ENCODE measurements at regions not wholly inside any gene's neighbourhood (a gene's known extent, or its start where the extent isn't known, plus 50 kb on each side); places are given as distances from the start of the nearest gene placed in this dataset.
"Not testable (repeated sequence)": the region's sequence is repeated elsewhere in the genome, so short reads cannot be mapped to it uniquely, and the experiment has no call there.

DNA sequence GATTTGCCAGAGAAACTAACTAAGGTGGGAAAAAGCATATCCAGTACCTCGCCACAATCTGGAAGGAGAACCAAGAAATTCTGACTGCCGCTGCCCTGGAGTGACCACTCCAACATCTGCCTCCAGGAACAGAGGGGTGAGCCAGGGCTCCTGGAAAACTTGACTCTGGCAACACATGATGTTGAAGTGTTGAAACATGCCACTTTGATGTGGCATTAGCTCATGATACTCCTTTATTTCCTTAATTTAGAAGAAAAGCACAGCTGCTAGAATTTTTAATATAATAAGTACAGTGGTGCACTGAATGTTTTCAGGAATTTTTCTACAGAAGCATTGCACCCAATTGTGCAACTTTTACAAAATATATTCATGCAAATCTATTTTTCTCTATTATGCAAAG, 109.9 kb upstream of the BCL6 start:
- CTCF ChIA-PET, result interaction anchor here in 1 of 2 donors (0.6 kb wide), 1 partner anchor 690 kb away, joined by 3 read pairs; no protein-coding TSS in a partner anchor
- H3K4me1 Mint-ChIP-seq, result peaks cover 0 to 2% (median 0%) of the 10 kb centered on the region in 3 donors
- H3K4me1 ChIP-seq (ENCODE audit: control insufficient read depth in 1 of 2, extremely low read depth in 1 of 2, insufficient read depth in 2 of 2, low read length in 2 of 2), result no peaks in the 10 kb centered on the region
- peaks cover 3% of the 10 kb centered on the region for H3K9me3 ChIP-seq
- H3K36me3 Mint-ChIP-seq, result no peaks in the 10 kb centered on the region
- no CpG with 5 or more reads among the region's 2 CpGs for WGBS (ENCODE audit: insufficient coverage)
- no peak for ATAC-seq (replicated peaks in 1 of 4)
- no peaks in the 10 kb centered on the region for H3K9me3 Mint-ChIP-seq
- no peak overlapping the region for H3K27ac ChIP-seq (ENCODE audit: low read length)
- no peak overlapping the region for H3K4me3 Mint-ChIP-seq
- no peaks in the 10 kb centered on the region for H3K36me3 ChIP-seq (ENCODE audit: control insufficient read depth in 2 of 2, extremely low read depth in 1 of 2, insufficient read depth in 1 of 2, low read length in 1 of 2)
- H3K27me3 ChIP-seq (replicated peaks in 1 of 2; ENCODE audit: control insufficient read depth in 2 of 2, extremely low read depth in 1 of 2, insufficient read depth in 2 of 2, low read length in 1 of 2), result no peaks in the 10 kb centered on the region
- H3K27me3 Mint-ChIP-seq, result no peaks in the 10 kb centered on the region
- DNase-seq, result no peak
- no peak overlapping the region for H3K27ac Mint-ChIP-seq
- H3K4me3 ChIP-seq (ENCODE audit: control insufficient read depth in 1 of 2, extremely low read depth in 1 of 2, low read length in 1 of 2), result no peak overlapping the region
- POLR2A ChIA-PET, result no interaction called here

DNA sequence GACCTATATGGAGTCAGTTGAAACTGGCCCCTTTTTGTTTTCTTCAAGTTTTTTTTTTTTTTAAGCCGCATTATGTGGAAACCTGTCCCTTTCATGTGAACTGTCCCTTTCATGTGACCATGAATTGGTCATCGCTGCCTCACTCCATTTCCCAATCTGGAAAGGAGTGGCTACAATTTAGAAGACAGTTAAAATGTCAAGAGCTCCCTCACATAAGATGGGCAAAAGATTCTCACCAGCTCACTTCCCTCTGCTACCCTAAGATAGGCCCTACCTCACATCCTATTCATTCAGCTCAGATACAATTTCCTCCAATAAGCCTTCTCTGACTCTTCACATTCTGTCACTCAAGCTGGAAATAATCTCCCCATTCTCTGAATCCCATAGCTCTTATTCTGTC, 111.3 kb upstream of the BCL6 start:
- no peak overlapping the region for H3K27ac Mint-ChIP-seq
- POLR2A ChIA-PET, result interaction anchor here in 1 of 2 donors (0.7 kb wide), 1 partner anchor 147 kb away, joined by 8 read pairs; no protein-coding TSS in a partner anchor
- no peak overlapping the region for H3K4me3 ChIP-seq (ENCODE audit: control insufficient read depth in 1 of 2, extremely low read depth in 1 of 2, low read length in 1 of 2)
- H3K36me3 Mint-ChIP-seq, result no peaks in the 10 kb centered on the region
- no peaks in the 10 kb centered on the region for H3K4me1 ChIP-seq (ENCODE audit: control insufficient read depth in 1 of 2, extremely low read depth in 1 of 2, insufficient read depth in 2 of 2, low read length in 2 of 2)
- peaks cover 3% of the 10 kb centered on the region for H3K9me3 ChIP-seq
- DNase-seq, result no peak
- H3K9me3 Mint-ChIP-seq, result peaks cover 0 to 12% (median 5%) of the 10 kb centered on the region in 3 donors
- H3K27me3 Mint-ChIP-seq, result no peaks in the 10 kb centered on the region
- H3K27me3 ChIP-seq (replicated peaks in 1 of 2; ENCODE audit: control insufficient read depth in 2 of 2, extremely low read depth in 1 of 2, insufficient read depth in 2 of 2, low read length in 1 of 2), result no peaks in the 10 kb centered on the region
- no peak overlapping the region for H3K4me3 Mint-ChIP-seq
- CTCF ChIA-PET, result interaction anchor here in 1 of 2 donors (0.9 kb wide), 1 partner anchor 123 kb away, joined by 3 read pairs; no protein-coding TSS in a partner anchor
- no CpG with 5 or more reads among the region's 2 CpGs for WGBS (ENCODE audit: insufficient coverage)
- H3K4me1 Mint-ChIP-seq, result no peaks in the 10 kb centered on the region
- no peaks in the 10 kb centered on the region for H3K36me3 ChIP-seq (ENCODE audit: control insufficient read depth in 2 of 2, extremely low read depth in 1 of 2, insufficient read depth in 1 of 2, low read length in 1 of 2)
- no peak for ATAC-seq (replicated peaks in 1 of 4)
- no peak overlapping the region for H3K27ac ChIP-seq (ENCODE audit: low read length)

DNA sequence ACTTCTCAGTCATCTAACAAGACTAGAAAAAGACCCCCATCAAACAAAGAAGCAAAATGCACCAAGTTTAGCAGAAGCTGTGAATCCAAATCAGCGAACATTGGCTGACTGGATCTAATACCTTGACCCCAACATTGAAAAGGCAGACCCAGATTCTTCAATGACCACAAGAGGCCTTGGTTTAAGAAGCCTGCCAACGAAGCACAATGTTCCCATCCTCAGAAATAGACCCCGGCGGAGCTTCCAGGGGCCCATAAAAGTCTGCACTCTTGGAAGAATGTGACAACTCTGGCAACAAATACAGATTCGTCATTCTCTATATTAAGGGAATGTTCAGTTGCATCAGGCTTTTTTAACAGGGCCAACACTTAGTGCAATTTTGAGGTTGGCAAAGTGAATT, 112.8 kb upstream of the BCL6 start:
- no peak overlapping the region for H3K27ac Mint-ChIP-seq
- no peaks in the 10 kb centered on the region for H3K27me3 Mint-ChIP-seq
- H3K4me1 ChIP-seq (ENCODE audit: control insufficient read depth in 1 of 2, extremely low read depth in 1 of 2, insufficient read depth in 2 of 2, low read length in 2 of 2), result no peaks in the 10 kb centered on the region
- no peaks in the 10 kb centered on the region for H3K4me1 Mint-ChIP-seq
- no peaks in the 10 kb centered on the region for H3K27me3 ChIP-seq (replicated peaks in 1 of 2; ENCODE audit: control insufficient read depth in 2 of 2, extremely low read depth in 1 of 2, insufficient read depth in 2 of 2, low read length in 1 of 2)
- no peak for ATAC-seq (replicated peaks in 1 of 4)
- no peak overlapping the region for H3K27ac ChIP-seq (ENCODE audit: low read length)
- ChIA-PET CTCF (no interaction called here), POLR2A (no interaction called here)
- no peaks in the 10 kb centered on the region for H3K36me3 Mint-ChIP-seq
- no peaks in the 10 kb centered on the region for H3K36me3 ChIP-seq (ENCODE audit: control insufficient read depth in 2 of 2, extremely low read depth in 1 of 2, insufficient read depth in 1 of 2, low read length in 1 of 2)
- H3K9me3 ChIP-seq, result no peaks in the 10 kb centered on the region
- WGBS (ENCODE audit: insufficient coverage), result 92% methylated on average over 2 of the region's 5 CpGs
- peaks cover 0 to 12% (median 5%) of the 10 kb centered on the region in 3 donors for H3K9me3 Mint-ChIP-seq
- no peak overlapping the region for H3K4me3 Mint-ChIP-seq
- no peak overlapping the region for H3K4me3 ChIP-seq (ENCODE audit: control insufficient read depth in 1 of 2, extremely low read depth in 1 of 2, low read length in 1 of 2)
- DNase-seq, result no peak

GRCh38 chr3:187858711-187859110, 113.4 kb upstream of the BCL6 start:
- Mint-ChIP-seq H3K27ac (no peak overlapping the region), H3K9me3 (peaks cover 0 to 12% (median 5%) of the 10 kb centered on the region in 3 donors), H3K4me1 (no peaks in the 10 kb centered on the region), H3K4me3 (no peak overlapping the region), H3K27me3 (no peaks in the 10 kb centered on the region), H3K36me3 (no peaks in the 10 kb centered on the region)
- DNase-seq (no peak), ATAC-seq (replicated peaks in 1 of 4) (no peak)
- WGBS (ENCODE audit: insufficient coverage), result 100% methylated on average over 1 of the region's 2 CpGs
- Histone ChIP-seq H3K27me3 (replicated peaks in 1 of 2; ENCODE audit: control insufficient read depth in 2 of 2, extremely low read depth in 1 of 2, insufficient read depth in 2 of 2, low read length in 1 of 2) (no peaks in the 10 kb centered on the region), H3K4me3 (ENCODE audit: control insufficient read depth in 1 of 2, extremely low read depth in 1 of 2, low read length in 1 of 2) (no peak overlapping the region), H3K9me3 (no peaks in the 10 kb centered on the region), H3K36me3 (ENCODE audit: control insufficient read depth in 2 of 2, extremely low read depth in 1 of 2, insufficient read depth in 1 of 2, low read length in 1 of 2) (no peaks in the 10 kb centered on the region), H3K4me1 (ENCODE audit: control insufficient read depth in 1 of 2, extremely low read depth in 1 of 2, insufficient read depth in 2 of 2, low read length in 2 of 2) (no peaks in the 10 kb centered on the region), H3K27ac (ENCODE audit: low read length) (no peak overlapping the region)
- ChIA-PET POLR2A (no interaction called here), CTCF (no interaction called here)

- H3K36me3 ChIP-seq (ENCODE audit: control insufficient read depth in 2 of 2, extremely low read depth in 1 of 2, insufficient read depth in 1 of 2, low read length in 1 of 2); CTCF ChIA-PET; ATAC-seq (replicated peaks in 1 of 4); H3K27ac ChIP-seq (ENCODE audit: low read length); H3K27me3 Mint-ChIP-seq; H3K9me3 ChIP-seq; H3K4me1 Mint-ChIP-seq; POLR2A ChIA-PET; H3K27ac Mint-ChIP-seq; H3K4me1 ChIP-seq (ENCODE audit: control insufficient read depth in 1 of 2, extremely low read depth in 1 of 2, insufficient read depth in 2 of 2, low read length in 2 of 2); H3K36me3 Mint-ChIP-seq; H3K27me3 ChIP-seq (replicated peaks in 1 of 2; ENCODE audit: control insufficient read depth in 2 of 2, extremely low read depth in 1 of 2, insufficient read depth in 2 of 2, low read length in 1 of 2); H3K4me3 ChIP-seq (ENCODE audit: control insufficient read depth in 1 of 2, extremely low read depth in 1 of 2, low read length in 1 of 2): not testable (repeated sequence)
- 57% methylated on average over 1 of the region's 22 CpGs for WGBS (ENCODE audit: insufficient coverage)
- Mint-ChIP-seq H3K9me3 (peaks cover 0 to 12% (median 7%) of the 10 kb centered on the region in 3 donors), H3K4me3 (peak overlapping the region; percentile 16 to 69 (median 68))
- peak in 6 of 35 experiments; percentile 3 to 28 (median 6) for DNase-seq
Measured at GRCh38 chr3:187862701-187863277, 117.5 kb upstream of the BCL6 start.

- Histone ChIP-seq H3K4me3 (ENCODE audit: control insufficient read depth in 1 of 2, extremely low read depth in 1 of 2, low read length in 1 of 2) (no peak overlapping the region), H3K9me3 (no peaks in the 10 kb centered on the region), H3K27ac (ENCODE audit: low read length) (no peak overlapping the region), H3K36me3 (ENCODE audit: control insufficient read depth in 2 of 2, extremely low read depth in 1 of 2, insufficient read depth in 1 of 2, low read length in 1 of 2) (no peaks in the 10 kb centered on the region), H3K27me3 (replicated peaks in 1 of 2; ENCODE audit: control insufficient read depth in 2 of 2, extremely low read depth in 1 of 2, insufficient read depth in 2 of 2, low read length in 1 of 2) (no peaks in the 10 kb centered on the region), H3K4me1 (ENCODE audit: control insufficient read depth in 1 of 2, extremely low read depth in 1 of 2, insufficient read depth in 2 of 2, low read length in 2 of 2) (no peaks in the 10 kb centered on the region)
- no CpG with 5 or more reads among the region's 5 CpGs for whole genome bisulfite sequencing (ENCODE audit: insufficient coverage)
- DNase-seq (no peak), ATAC-seq (replicated peaks in 1 of 4) (no peak)
- ChIA-PET CTCF (no interaction called here), POLR2A (no interaction called here)
- Mint-ChIP-seq H3K36me3 (no peaks in the 10 kb centered on the region), H3K4me3 (no peak overlapping the region), H3K9me3 (no peaks in the 10 kb centered on the region), H3K27me3 (no peaks in the 10 kb centered on the region), H3K4me1 (no peaks in the 10 kb centered on the region), H3K27ac (no peak overlapping the region)
Measured at GRCh38 chr3:187870360-187871203, 125.3 kb upstream of the BCL6 start.

Measured in T-cell (primary cell).